ENCODE measurements at regions not wholly inside any gene's neighbourhood (a gene's known extent, or its start where the extent isn't known, plus 50 kb on each side); places are given as distances from the start of the nearest gene placed in this dataset.

DNA sequence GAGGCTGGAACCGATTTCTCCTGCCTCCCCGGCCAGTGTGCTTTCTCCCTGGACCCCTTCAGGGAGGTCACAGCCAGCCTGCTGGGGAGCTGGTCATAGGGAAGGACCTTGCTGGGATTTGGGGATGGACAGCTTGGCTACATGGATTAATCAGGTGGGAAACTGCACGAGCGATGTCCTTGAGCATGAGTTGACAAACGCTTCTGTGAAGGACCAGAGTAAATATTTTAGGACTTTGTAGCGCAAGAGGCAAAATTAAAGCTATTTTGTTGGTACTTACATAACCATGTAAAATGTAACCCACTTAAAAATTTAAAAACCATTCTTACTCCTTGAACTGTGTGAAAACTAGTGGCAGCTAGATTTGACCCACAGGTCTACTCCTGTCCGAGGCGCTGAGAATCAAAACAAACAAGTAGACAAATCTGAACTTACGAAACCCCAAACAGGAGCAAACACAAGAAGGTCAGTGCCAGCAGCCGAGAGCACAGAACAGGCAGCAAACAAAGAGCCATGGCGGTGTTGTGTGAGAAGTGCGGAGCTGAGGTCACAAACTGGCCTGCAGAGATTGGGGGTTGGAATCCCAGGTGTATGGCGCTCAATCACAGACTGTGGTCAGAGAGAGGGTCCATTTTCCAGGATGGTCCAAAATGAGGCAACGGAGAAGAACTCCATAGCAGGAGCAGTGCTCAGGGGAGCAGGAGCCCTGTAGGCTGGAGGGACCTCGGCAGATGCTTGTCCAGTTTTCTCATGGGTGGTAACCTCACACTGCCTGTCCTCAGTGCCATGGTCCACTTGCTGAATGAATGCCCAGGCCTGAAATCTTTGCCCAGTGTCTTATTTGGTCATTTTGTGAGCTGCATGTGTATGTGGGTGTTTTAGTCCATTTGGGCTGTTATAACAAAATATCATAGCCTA is 79.2 kb upstream of the CLMN start:
- no peak for TF ChIP-seq POLR2A (IDR thresholded peaks at IDR 0.05)
- TF ChIP-seq, protein P1, sequence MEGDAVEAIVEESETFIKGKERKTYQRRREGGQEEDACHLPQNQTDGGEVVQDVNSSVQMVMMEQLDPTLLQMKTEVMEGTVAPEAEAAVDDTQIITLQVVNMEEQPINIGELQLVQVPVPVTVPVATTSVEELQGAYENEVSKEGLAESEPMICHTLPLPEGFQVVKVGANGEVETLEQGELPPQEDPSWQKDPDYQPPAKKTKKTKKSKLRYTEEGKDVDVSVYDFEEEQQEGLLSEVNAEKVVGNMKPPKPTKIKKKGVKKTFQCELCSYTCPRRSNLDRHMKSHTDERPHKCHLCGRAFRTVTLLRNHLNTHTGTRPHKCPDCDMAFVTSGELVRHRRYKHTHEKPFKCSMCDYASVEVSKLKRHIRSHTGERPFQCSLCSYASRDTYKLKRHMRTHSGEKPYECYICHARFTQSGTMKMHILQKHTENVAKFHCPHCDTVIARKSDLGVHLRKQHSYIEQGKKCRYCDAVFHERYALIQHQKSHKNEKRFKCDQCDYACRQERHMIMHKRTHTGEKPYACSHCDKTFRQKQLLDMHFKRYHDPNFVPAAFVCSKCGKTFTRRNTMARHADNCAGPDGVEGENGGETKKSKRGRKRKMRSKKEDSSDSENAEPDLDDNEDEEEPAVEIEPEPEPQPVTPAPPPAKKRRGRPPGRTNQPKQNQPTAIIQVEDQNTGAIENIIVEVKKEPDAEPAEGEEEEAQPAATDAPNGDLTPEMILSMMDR (IDR thresholded peaks at IDR 0.05 in 4 of 5, conservative IDR thresholded peaks at IDR 0.05 in 1 of 5): no peak
- in situ Hi-C loops (cut with MboI; ENCODE audit: low sequenced_read_pairs in 4 of 4): no loop called here
- intact Hi-C loops (cut with DNase I; ENCODE audit: low total_unique reads): no loop called here

DNA sequence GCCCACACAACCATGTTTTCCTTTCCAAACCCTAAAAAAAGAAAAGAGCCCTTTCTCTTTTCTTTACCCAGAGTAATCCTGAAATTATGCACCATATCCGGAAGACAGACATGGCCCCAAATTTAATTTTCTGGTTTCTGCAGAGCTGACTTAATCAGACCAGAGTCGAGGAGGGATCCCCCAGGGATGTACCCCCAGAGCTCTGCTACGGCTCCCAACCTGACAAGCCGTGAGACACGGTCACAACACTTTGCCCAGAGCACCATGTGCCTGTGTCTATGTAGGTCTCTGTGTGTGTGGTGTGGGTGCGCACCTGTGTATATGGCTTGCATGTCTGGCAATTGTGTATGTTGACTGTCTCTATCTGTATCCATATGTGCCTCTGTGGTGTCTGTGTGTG is 77.6 kb upstream of the CLMN start:
- Histone ChIP-seq H3K9me3 (no peaks in the 10 kb centered on the region), H3K27ac (no peak overlapping the region), H3K4me3 (no peak overlapping the region), H3K4me1 (no peaks in the 10 kb centered on the region), H3K36me3 (no peaks in the 10 kb centered on the region), H3K27me3 (no peaks in the 10 kb centered on the region)
- intact Hi-C loops (cut with DNase I; ENCODE audit: low total_unique reads) (no loop called here), in situ Hi-C loops (cut with MboI; ENCODE audit: low sequenced_read_pairs in 4 of 4) (no loop called here)
- DNase-seq (no peak), ATAC-seq (no peak)
- TF ChIP-seq, protein P1 (IDR thresholded peaks at IDR 0.05 in 4 of 5, conservative IDR thresholded peaks at IDR 0.05 in 1 of 5): no peak
- no peak for TF ChIP-seq POLR2A (IDR thresholded peaks at IDR 0.05)

More for the DNA sequence above, 79.2 kb upstream of the CLMN start:
- Histone ChIP-seq H3K27me3 (no peaks in the 10 kb centered on the region), H3K4me3 (no peak overlapping the region), H3K4me1 (no peaks in the 10 kb centered on the region), H3K27ac (no peak overlapping the region), H3K9me3 (no peaks in the 10 kb centered on the region), H3K36me3 (no peaks in the 10 kb centered on the region)
- no peak for DNase-seq
- no peak for ATAC-seq

DNA sequence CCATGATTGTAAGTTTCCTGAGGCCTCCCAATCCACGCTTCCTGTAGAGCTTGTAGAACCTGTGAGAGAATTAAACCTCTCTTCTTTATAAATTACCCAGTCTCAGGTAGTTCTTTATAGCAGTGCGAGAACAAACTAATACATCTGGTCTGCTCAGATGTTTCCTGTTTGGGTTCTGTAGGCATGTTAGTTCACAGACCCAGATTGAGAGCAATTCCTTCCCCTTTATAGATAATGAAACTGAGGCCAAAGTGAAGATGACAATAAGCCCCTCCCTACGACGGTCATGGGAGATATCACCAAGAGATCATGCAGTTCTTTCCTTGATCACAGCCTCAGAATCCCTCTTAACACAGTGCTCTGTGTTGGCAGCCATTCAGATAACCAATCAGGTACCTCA is 76.5 kb upstream of the CLMN start:
- no peaks in the 10 kb centered on the region for H3K4me1 ChIP-seq
- no peak for TF ChIP-seq POLR2A (IDR thresholded peaks at IDR 0.05)
- TF ChIP-seq, protein P1 (IDR thresholded peaks at IDR 0.05 in 4 of 5, conservative IDR thresholded peaks at IDR 0.05 in 1 of 5): no peak
- no peak overlapping the region for H3K4me3 ChIP-seq
- H3K27ac ChIP-seq: no peak overlapping the region
- H3K9me3 ChIP-seq: no peaks in the 10 kb centered on the region
- in situ Hi-C loops (cut with MboI; ENCODE audit: low sequenced_read_pairs in 4 of 4): no loop called here
- H3K36me3 ChIP-seq: no peaks in the 10 kb centered on the region
- no peak for DNase-seq
- H3K27me3 ChIP-seq: no peaks in the 10 kb centered on the region
- intact Hi-C loops (cut with DNase I; ENCODE audit: low total_unique reads): no loop called here
- no peak for ATAC-seq

DNA sequence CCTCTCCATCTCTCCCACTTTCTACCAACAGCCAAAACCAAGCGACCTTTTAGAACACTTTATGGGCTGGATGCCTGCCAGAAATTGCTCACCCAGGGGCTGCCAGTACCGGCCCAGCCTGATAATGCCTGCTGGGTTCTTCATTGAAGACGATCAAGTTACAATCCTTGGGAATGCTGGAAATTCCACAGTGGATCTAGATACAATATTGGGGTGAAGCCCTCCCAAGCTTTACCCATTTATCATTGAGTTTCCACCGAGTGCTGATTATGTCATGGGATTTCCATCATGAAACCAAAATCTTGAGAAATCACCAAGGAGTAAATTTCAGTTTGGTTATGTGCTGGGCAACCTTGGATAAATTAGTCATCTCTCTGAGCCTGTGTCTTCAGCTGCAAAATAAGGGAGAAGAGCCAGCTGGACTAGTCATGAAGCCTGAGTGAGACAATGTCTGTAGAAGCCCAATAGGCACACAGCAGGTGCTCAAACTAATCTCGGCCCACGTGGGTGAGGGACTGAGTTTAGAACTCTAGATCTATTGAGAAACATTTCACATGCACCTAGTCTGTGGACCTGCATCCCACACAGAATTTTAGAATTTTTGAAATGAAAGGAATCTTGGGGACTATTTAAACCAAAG is 75.5 kb upstream of the CLMN start:
- TF ChIP-seq, protein P1 (IDR thresholded peaks at IDR 0.05 in 4 of 5, conservative IDR thresholded peaks at IDR 0.05 in 1 of 5): no peak
- no peak for TF ChIP-seq POLR2A (IDR thresholded peaks at IDR 0.05)
- no peaks in the 10 kb centered on the region for H3K4me1 ChIP-seq
- H3K9me3 ChIP-seq: no peaks in the 10 kb centered on the region
- in situ Hi-C loops (cut with MboI; ENCODE audit: low sequenced_read_pairs in 4 of 4) (no loop called here), intact Hi-C loops (cut with DNase I; ENCODE audit: low total_unique reads) (no loop called here)
- no peak overlapping the region for H3K4me3 ChIP-seq
- H3K27me3 ChIP-seq: no peaks in the 10 kb centered on the region
- peak; percentile 13 to 31 for DNase-seq
- no peak overlapping the region for H3K27ac ChIP-seq
- ATAC-seq: peak; percentile 52 to 55
- no peaks in the 10 kb centered on the region for H3K36me3 ChIP-seq
